Vagina (tissue), 2 donors: ENCODE measurements at regions not wholly inside any gene's neighbourhood (a gene's known extent, or its start where the extent isn't known, plus 50 kb on each side); places are given as distances from the start of the nearest gene placed in this dataset.

Source experiments
- POLR2A ChIP-seq, 2 donors: fragments of 450-650 bp; IDR thresholded peaks; one replicate each; pipeline ENCODE4 v1.6.1; 2017; ENCODE audit warnings: antibody characterized with exemption in 2 of 2, mild to moderate bottlenecking in 2 of 2, moderate library complexity in 2 of 2
- POLR2AphosphoS5 ChIP-seq, 2 donors: sonication (generic); formaldehyde crosslinking; IDR thresholded peaks; one replicate each; pipeline ENCODE4 v1.9.0; 2017; ENCODE audit warnings: antibody characterized with exemption in 2 of 2, mild to moderate bottlenecking in 2 of 2, low read depth in 1 of 2; ENCODE audit not compliant: insufficient read depth in 1 of 2
- TF ChIP-seq, protein P1 (sequence below), 3 experiments: fragments of 450-650 bp in 2 of 3; fragments of 200-600 bp in 1 of 3; sonication (generic) in 1 of 3; IDR thresholded peaks; one replicate each; pipeline ENCODE4 v1.5.1; 2017 to 2019; ENCODE audit warnings: antibody characterized with exemption in 3 of 3, mild to moderate bottlenecking in 2 of 3, moderate library complexity in 2 of 3

DNA sequence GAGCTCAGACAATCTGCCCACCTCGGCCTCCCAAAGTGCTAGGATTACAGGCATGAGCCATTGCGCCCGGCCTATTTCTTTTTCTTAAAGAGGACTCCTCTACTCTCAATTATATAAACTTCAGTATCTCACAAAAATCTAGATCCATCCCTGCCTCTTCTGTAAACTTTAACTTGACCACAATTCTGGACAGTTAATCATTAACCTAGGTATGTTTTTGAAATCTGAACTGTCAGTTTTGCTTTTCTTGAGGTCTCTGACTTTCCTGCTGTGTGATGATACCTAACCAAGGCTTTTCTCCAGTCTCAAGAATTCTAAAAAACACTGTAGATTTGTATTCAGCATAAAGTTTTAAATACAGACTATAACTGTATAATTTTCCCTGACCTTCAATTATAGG is 388.2 kb upstream of the SYNCRIP start:
- TF ChIP-seq, protein P1, sequence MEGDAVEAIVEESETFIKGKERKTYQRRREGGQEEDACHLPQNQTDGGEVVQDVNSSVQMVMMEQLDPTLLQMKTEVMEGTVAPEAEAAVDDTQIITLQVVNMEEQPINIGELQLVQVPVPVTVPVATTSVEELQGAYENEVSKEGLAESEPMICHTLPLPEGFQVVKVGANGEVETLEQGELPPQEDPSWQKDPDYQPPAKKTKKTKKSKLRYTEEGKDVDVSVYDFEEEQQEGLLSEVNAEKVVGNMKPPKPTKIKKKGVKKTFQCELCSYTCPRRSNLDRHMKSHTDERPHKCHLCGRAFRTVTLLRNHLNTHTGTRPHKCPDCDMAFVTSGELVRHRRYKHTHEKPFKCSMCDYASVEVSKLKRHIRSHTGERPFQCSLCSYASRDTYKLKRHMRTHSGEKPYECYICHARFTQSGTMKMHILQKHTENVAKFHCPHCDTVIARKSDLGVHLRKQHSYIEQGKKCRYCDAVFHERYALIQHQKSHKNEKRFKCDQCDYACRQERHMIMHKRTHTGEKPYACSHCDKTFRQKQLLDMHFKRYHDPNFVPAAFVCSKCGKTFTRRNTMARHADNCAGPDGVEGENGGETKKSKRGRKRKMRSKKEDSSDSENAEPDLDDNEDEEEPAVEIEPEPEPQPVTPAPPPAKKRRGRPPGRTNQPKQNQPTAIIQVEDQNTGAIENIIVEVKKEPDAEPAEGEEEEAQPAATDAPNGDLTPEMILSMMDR (IDR thresholded peaks at IDR 0.05): no peak
- TF ChIP-seq POLR2A (IDR thresholded peaks at IDR 0.05) (no peak), POLR2AphosphoS5 (IDR thresholded peaks at IDR 0.05; ENCODE audit: insufficient read depth in 1 of 2, low read depth in 1 of 2) (no peak)
